ENCODE measurements at regions not wholly inside any gene's neighbourhood (a gene's known extent, or its start where the extent isn't known, plus 50 kb on each side); places are given as distances from the start of the nearest gene placed in this dataset.

DNA sequence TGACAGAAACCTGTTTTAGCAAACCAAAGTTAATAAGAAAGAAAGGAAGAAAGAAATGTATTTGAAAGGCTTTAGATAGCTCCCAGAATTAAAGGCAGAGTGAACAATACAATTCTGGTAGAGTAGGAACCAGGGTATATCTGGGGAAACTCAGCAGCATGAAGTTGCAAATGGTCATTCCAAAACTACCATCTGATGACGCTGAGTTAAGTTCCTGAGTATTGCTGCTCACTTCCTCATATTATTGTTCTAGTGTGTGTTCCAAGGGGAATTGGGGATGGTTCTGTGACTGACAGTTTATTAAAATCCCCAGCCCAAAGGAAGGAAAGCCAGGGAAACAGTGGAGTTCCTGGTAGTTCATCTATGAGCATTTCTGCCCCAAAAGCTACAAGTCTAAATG lies 88.3 kb upstream of the FRMD4B start:
- H3K4me3 ChIP-seq (ENCODE audit: low read depth, low read length), result no peak overlapping the region
- TF ChIP-seq CTCF (IDR thresholded peaks at IDR 0.05; ENCODE audit: borderline replicate concordance, insufficient read depth, low read depth, low read length), result no peak

DNA sequence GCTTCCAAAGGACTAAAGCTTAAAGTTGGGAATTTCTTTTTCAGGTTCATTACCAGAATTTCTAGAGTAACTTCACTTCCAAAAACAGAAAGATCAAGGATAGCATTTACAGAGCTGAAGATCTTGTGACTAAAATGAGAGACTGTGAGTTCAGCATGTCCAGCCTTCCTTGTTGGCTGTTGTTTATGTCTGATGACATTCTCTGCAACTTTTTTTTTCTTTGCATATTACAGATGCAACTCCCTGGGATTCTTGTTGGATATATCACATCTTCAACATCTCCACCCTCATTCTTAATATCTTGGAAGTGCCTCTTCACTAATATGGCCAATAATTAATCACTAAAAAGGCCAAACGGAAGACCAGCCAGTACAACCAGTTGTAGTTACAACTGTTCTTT lies 86.2 kb upstream of the FRMD4B start:
- no peak for TF ChIP-seq CTCF (IDR thresholded peaks at IDR 0.05; ENCODE audit: borderline replicate concordance, insufficient read depth, low read depth, low read length)
- H3K4me3 ChIP-seq (ENCODE audit: low read depth, low read length), result no peak overlapping the region

DNA sequence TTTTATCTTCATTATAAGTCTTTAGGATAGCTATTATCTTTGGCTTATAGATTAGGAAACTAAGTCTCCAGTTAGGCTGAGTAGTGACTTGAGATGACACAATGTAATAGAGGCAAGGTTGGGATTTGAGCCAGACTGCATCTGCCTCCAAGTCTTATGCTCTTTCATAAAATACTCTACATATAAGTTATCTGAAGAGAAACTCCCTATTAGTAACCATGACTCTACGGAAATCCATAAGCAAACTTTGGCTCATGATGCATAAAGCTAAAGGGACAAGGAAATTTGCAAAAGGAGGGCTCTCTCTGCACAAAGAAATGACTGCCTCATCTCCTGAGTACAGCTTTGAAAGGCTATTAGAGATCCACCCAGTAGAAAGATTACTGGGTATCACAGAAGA lies 77.6 kb upstream of the FRMD4B start:
- no peak overlapping the region for H3K4me3 ChIP-seq (ENCODE audit: low read depth, low read length)
- TF ChIP-seq CTCF (IDR thresholded peaks at IDR 0.05; ENCODE audit: borderline replicate concordance, insufficient read depth, low read depth, low read length), result no peak

GRCh38 chr3:69462826-69463100 lies 76.9 kb upstream of the FRMD4B start:
- H3K4me3 ChIP-seq (ENCODE audit: low read depth, low read length), result no peak overlapping the region
- TF ChIP-seq CTCF (IDR thresholded peaks at IDR 0.05; ENCODE audit: borderline replicate concordance, insufficient read depth, low read depth, low read length), result no peak

GRCh38 chr3:69462022-69462825 lies 76.3 kb upstream of the FRMD4B start:
- H3K4me3 ChIP-seq (ENCODE audit: low read depth, low read length), result no peak overlapping the region
- TF ChIP-seq CTCF (IDR thresholded peaks at IDR 0.05; ENCODE audit: borderline replicate concordance, insufficient read depth, low read depth, low read length), result no peak

DNA sequence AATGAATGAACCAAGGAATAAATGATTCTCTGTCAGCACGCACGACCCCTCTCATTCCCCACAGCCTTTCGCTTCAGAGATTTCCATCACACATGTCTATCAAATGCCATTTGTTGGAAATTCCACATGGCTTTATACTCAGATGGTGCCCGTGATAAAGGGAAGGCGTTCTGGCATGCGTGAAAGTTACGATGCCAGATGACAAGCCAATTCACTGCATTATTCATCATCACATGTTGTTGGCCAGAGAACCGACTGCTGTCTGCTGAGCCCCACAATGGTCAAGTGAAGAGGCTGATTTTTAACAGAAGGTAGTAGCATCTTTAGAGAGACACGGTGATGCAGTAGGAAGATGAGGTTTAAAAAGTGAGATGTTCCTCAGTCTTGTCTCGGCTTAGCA lies 74.1 kb upstream of the FRMD4B start:
- TF ChIP-seq CTCF (IDR thresholded peaks at IDR 0.05; ENCODE audit: borderline replicate concordance, insufficient read depth, low read depth, low read length), result no peak

GRCh38 chr3:69458803-69459365 lies 73.0 kb upstream of the FRMD4B start:
- no peak overlapping the region for H3K4me3 ChIP-seq (ENCODE audit: low read depth, low read length)
- no peak for TF ChIP-seq CTCF (IDR thresholded peaks at IDR 0.05; ENCODE audit: borderline replicate concordance, insufficient read depth, low read depth, low read length)

More for the DNA sequence above, 74.1 kb upstream of the FRMD4B start:
- no peak overlapping the region for H3K4me3 ChIP-seq (ENCODE audit: low read depth, low read length)

Data from GM12875 (cell line).